ENCODE measurements at regions not wholly inside any gene's neighbourhood (a gene's known extent, or its start where the extent isn't known, plus 50 kb on each side); places are given as distances from the start of the nearest gene placed in this dataset.

DNA sequence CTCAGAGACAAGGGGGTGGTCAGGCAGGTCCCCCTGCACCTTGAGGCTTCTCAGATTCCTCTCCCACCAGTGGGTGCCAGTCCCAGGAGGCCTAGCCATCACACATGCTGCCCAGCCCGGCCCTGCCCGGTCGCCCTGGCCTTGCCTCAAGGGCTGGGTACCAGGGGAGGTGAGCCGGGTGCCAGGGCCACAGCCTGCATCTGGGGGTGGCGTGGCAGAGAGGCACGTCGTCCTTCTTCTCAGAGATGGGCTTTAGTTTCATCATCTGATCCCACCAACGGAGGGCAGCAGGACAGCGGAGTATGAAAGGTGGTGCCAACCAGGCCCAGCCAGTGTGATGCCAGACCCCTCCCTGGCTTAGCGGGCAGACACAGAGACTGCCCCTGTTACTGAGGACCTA is 161.7 kb downstream of the TFCP2L1 start:
- Histone ChIP-seq H3K4me1 (ENCODE audit: insufficient read depth, low read length) (no peaks in the 10 kb centered on the region), H3K79me2 (ENCODE audit: insufficient read depth, low read length) (no peaks in the 10 kb centered on the region), H4K20me1 (ENCODE audit: insufficient read depth, low read length) (no peaks in the 10 kb centered on the region; the same call in 1 of the 2 replicates), H3K9me3 (ENCODE audit: low read length) (no peaks in the 10 kb centered on the region), H3K9ac (ENCODE audit: insufficient read depth, low read depth, low read length) (no peak overlapping the region), H3K4me3 (replicated peaks in 1 of 3; ENCODE audit: insufficient read depth in 1 of 3, low read depth in 2 of 3, low read length in 3 of 3) (no peak overlapping the region), H3K27me3 (ENCODE audit: control insufficient read depth in 1 of 2, insufficient read depth in 2 of 2, low read length in 2 of 2) (peaks cover 17 to 80% of the 10 kb centered on the region in 2 experiments; a peak in 4 of 5 replicates), H3K36me3 (replicated peaks in 1 of 2; ENCODE audit: control insufficient read depth in 1 of 2, insufficient read depth in 2 of 2, low read length in 2 of 2) (no peaks in the 10 kb centered on the region), H2AFZ (ENCODE audit: low read length) (no peak overlapping the region), H3K27ac (ENCODE audit: extremely low read length, insufficient read depth, low read length) (no peak overlapping the region), H3K4me2 (ENCODE audit: low read depth, low read length) (no peak overlapping the region)
- ATAC-seq (no peak), FAIRE-seq (no peak), DNase-seq (ENCODE audit: low spot score) (no peak)
- CTCF ChIA-PET (ENCODE audit: low intra/inter-chr PET ratio, low total read pairs): no interaction called here
- 9% methylated on average over 4 of the region's 10 CpGs for WGBS (ENCODE audit: low lambda C conversion rate)
- no TSS peak for BruUV-seq (replicated peaks)
- in situ Hi-C loops (cut with HindIII; ENCODE audit: extremely low pct_ligation_motif_present, low pct_unique_long_range_greater_than_20kb): loop anchor here (10.0 kb wide), 1 partner anchor 202 kb away; no protein-coding TSS in a partner anchor
- POLR2A ChIA-PET: no interaction called here
- TF ChIP-seq, protein P1, sequence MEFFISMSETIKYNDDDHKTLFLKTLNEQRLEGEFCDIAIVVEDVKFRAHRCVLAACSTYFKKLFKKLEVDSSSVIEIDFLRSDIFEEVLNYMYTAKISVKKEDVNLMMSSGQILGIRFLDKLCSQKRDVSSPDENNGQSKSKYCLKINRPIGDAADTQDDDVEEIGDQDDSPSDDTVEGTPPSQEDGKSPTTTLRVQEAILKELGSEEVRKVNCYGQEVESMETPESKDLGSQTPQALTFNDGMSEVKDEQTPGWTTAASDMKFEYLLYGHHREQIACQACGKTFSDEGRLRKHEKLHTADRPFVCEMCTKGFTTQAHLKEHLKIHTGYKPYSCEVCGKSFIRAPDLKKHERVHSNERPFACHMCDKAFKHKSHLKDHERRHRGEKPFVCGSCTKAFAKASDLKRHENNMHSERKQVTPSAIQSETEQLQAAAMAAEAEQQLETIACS (CRISPR knock-in tag; IDR thresholded peaks at IDR 0.05): no peak
- TF ChIP-seq KLF15 (CRISPR knock-in tag; IDR thresholded peaks at IDR 0.05; ENCODE audit: borderline replicate concordance) (no peak), SP140L (CRISPR knock-in tag; IDR thresholded peaks at IDR 0.05; ENCODE audit: borderline replicate concordance) (no peak), CREB1 (IDR thresholded peaks at IDR 0.05) (no peak), CREB1 (CRISPR knock-in tag; IDR thresholded peaks at IDR 0.05) (no peak), ZNF670 (CRISPR knock-in tag; IDR thresholded peaks at IDR 0.05; ENCODE audit: borderline replicate concordance) (no peak), BRD4 (CRISPR knock-in tag; IDR thresholded peaks at IDR 0.05) (no peak), CBX5 (CRISPR knock-in tag; IDR thresholded peaks at IDR 0.05; ENCODE audit: borderline replicate concordance) (no peak), ZNF501 (CRISPR knock-in tag; IDR thresholded peaks at IDR 0.05) (no peak), ZBTB1 (CRISPR knock-in tag; IDR thresholded peaks at IDR 0.05; ENCODE audit: borderline replicate concordance) (no peak)
- TF ChIP-seq, protein P2, sequence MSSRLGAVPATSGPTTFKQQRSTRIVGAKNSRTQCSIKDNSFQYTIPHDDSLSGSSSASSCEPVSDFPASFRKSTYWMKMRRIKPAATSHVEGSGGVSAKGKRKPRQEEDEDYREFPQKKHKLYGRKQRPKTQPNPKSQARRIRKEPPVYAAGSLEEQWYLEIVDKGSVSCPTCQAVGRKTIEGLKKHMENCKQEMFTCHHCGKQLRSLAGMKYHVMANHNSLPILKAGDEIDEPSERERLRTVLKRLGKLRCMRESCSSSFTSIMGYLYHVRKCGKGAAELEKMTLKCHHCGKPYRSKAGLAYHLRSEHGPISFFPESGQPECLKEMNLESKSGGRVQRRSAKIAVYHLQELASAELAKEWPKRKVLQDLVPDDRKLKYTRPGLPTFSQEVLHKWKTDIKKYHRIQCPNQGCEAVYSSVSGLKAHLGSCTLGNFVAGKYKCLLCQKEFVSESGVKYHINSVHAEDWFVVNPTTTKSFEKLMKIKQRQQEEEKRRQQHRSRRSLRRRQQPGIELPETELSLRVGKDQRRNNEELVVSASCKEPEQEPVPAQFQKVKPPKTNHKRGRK (CRISPR knock-in tag; IDR thresholded peaks at IDR 0.05): no peak
- intact Hi-C loops (cut with micrococcal nuclease; ENCODE audit: unreplicated experiment): no loop called here

Data from HepG2 (cell line).